Fibroblast of peridontal ligament (primary cell): ENCODE measurements at regions not wholly inside any gene's neighbourhood (a gene's known extent, or its start where the extent isn't known, plus 50 kb on each side); places are given as distances from the start of the nearest gene placed in this dataset.
"Not testable (repeated sequence)": the region's sequence is repeated elsewhere in the genome, so short reads cannot be mapped to it uniquely, and the experiment has no call there.

Source experiments
- DNase-seq: peaks from one replicate; pipeline ENCODE4 v3.0.0-alpha.2; 2010; ENCODE audit errors: extremely low read depth

- DNase-seq = peak; percentile 77
Measured at GRCh38 chrX:45689971-45690370, 489.3 kb upstream of the DIPK2B start.

- DNase-seq = no peak
Measured at GRCh38 chrX:45683914-45684313, 483.2 kb upstream of the DIPK2B start.

DNA sequence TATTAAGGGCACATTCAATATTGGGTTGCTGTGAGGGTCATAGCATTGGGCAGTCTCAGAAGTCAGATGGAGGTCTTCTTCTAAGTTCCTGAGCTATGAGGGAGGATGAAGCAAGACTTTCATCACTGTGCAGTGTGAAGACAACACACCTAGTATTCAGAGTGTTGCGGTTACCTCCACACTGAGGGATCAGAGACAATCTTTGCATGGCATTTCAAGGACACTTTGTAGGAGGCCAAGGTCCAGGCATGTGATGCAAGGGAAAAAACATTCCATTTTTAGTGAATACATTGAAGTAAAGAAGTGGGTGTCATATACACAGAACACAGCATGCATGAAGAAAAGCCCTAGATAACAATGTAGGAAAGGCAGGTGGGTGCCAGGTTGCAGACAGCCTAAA lies 481.2 kb upstream of the DIPK2B start:
- no peak for DNase-seq

DNA sequence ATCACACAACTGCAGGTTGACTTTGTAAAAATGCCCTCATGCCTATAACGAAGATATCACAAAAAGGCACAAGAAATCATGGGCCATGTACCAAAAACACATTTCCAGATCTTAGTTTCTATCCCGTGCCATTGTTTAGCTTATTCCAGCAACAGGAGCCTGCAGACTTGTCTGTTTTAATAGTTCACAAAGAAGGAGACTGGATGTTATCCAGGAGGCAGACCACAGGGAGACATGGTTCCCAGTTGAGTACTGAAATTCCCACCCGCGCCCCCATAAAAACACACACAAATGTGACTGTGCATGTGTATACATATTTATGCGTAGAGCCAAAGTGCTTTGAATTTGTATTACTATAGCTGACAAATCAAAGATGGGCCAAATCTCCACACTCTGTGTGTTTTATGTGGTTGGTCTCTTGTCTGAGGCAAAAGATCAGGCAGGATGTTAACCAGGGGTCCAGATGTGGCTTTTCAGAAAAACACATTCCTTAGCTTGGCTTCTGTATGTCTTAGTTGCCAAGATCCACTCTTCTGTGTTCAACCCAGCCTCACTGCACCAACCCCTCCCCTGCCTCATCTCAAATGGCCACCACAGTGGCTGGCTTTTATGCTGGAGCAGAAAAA lies 469.2 kb upstream of the DIPK2B start:
- peak; percentile 29 for DNase-seq

- DNase-seq = peak; percentile 85
Measured at GRCh38 chrX:45668686-45669443, 468.2 kb upstream of the DIPK2B start.

GRCh38 chrX:45667666-45668065 lies 467.0 kb upstream of the DIPK2B start:
- no peak for DNase-seq

- no peak for DNase-seq
Measured at GRCh38 chrX:45664727-45665290, 464.1 kb upstream of the DIPK2B start.

DNA sequence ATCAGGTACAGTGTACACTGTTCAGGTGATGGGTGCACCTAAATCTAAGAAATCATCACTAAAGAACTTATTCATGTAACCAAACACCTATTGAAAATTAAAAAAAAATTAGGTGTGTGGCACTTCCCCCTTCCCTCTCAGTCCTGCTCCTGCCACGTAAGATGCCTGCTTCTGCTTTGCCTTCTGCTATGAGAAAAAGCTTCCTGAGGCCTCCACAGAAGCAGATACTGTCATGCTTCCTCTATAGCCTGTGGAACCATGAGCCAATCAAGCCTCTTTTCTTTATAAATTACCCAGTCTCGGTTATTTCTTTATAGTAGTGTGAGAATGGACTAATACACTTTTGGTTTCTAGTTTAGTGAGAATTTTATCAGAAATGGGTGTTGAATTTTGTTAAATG lies 459.8 kb upstream of the DIPK2B start:
- DNase-seq = no peak

DNA sequence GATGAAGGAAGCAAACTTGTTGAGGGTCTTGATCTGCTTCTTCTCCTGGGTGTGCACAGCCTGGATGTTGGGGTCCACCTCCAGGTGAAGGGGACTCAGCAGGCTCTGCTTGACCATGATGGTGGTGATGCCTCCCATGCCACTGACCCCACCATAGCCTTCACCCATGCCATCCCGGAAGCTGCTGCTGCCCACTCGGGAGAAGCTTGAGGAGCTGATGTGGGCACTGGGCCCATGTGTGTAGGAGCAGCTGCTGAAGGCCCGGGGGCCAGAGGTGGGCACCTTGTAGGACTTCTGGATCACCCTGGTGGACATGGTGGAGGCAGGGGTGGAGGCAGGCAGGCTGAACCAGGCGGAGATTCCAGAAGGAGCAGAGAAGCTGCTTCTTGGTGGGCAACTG lies 432.7 kb upstream of the DIPK2B start:
- no peak for DNase-seq

- no peak for DNase-seq
Measured at GRCh38 chrX:45632506-45632905, 431.8 kb upstream of the DIPK2B start.

DNA sequence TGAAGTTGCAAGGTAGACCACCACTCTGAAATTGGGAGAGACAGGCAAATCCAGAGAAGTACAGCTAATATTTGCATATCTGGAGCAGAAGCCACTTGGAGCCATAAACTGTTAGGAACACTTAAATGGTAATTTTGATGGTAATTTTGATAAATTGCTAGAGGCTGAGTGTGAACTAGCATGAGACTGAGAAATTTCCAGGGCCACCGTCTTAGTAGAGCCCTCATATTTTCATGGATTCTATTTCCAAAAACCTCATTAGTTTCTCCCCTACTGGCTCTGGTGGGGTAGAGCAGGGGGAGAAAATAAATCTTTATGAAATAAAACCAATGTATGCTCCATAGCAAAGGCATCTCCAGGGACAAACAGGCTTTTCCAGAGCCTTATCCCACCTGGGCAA lies 429.4 kb upstream of the DIPK2B start:
- no peak for DNase-seq

GRCh38 chrX:45628041-45628440 lies 427.4 kb upstream of the DIPK2B start:
- peak; percentile 43 for DNase-seq

DNA sequence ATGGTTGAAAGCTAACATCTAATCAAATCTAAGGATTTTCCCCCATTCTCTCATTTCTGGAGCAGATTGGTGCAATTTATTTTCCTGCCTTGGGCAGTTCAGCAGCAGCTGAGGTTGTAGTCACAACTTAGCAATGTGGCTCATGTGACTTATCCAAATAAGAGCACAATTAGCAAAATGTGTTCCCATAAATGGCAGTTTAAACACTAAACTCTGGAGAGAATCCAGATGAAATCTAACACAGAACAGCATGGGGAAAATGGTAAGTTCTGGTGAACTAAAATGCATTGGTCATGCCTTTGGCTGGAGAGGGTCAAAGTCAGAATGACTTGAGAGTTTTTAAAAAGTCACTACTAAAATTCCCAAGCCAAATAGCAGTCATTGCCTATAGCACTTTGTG lies 422.6 kb upstream of the DIPK2B start:
- peak; percentile 98 for DNase-seq

GRCh38 chrX:45622538-45622937 lies 421.9 kb upstream of the DIPK2B start:
- DNase-seq = peak; percentile 78

DNA sequence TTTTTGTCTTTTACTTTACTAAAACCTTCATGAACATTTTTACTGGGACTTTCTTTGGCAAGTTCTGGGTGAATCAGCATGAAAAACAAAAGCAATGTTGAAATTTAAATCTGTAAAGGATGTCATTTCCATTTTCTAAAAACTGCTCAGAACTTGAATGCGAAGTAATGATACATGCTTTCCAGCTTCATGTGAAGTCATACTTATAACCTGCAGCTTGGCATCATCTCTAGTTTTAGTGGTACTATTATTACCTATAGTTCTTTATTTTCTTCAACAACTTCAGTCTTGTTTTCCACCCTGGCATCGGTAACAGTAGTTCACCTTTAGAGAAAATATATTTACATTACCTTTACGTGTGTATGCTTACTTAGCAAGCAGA lies 421.4 kb upstream of the DIPK2B start:
- DNase-seq = no peak

DNA sequence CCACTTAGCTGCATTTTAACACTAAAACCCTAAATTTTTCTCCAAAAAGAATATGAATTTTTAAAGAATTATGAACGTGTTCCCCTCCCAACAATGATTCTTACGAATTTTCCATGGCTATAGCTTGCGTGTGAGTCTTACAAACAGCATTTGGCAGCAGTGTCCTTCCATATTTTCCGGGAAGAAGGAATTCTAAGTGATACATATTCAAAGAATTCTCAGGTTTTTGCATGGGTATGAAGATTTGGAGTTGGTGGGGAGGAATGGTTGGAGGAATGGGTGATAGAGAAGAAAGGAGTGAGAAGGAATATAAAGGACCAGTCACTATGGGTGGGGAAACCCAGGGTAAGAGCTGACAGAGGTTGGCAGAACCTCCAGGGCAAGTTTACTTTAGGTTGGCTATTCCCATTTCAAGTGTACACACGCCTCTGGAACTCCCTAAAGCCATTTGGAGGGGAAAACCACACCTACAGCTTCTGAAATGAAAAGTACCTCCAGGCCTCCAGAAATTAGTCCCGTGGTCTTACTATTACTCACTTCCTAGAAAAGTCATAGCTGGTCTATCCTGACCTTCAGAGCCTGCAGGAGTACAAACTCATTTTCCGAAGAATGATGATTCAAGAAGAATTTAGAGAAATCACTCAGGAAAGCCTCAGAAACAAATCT lies 420.8 kb upstream of the DIPK2B start:
- peak; percentile 79 for DNase-seq

GRCh38 chrX:45619290-45619689 lies 418.6 kb upstream of the DIPK2B start:
- DNase-seq = peak; percentile 42

GRCh38 chrX:45615591-45615990 lies 414.9 kb upstream of the DIPK2B start:
- DNase-seq = not testable (repeated sequence)

DNA sequence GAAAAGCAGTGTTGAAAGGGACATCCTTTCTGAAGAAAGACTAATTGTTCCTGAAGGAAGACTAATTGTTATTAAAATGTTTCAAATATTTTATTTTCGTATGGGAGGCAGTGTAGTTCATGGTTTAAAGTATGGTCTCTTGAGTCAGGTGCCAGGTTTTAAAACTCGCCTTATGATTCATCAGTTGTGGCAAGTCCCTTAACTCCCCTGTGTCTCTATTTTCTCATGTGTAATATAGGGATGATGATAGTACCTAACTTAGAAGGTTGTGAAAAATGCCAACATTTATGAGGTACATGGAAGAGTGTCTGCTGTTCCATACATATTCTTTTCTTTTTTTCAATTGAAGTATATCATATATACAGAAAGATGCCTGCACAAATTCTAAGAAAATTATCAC lies 414.2 kb upstream of the DIPK2B start:
- no peak for DNase-seq

DNA sequence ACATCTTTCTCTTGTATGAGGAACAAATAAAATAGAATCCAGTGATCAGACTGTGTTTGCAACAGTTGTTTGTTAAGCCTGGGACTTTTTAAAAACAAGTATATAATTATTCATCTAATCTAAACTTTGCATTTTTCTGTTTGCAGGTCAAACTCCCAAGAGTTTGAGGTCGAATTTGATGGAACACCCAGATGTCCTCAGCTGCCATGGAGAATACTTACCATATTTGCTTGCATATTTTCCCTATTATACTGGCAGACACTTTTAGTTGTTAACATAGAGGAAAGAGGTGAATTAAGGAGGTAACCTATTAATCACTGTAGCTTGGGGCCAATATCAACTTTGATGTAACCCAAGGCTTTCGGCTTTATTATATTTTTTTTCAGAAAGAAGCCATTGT lies 401.5 kb upstream of the DIPK2B start:
- peak; percentile 25 for DNase-seq

DNA sequence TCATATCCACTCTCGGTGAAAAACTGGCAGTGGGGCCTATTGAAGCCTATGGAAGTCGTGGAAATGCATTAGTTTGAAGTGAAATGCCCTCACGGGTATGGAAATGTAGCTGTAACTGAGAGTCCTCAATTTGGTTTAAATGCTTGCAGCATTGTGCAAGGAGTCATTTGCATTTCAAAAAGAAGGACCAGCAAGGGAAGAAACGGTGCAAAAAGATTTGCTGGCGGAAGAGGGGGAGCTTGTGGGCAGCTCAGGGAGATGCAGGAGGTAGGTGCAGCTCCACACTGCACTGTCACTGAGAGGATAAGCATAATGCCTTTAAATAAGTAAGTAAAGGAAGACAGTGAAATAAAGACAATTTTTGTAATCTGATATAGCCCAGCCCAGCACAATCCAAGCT lies 400.4 kb upstream of the DIPK2B start:
- no peak for DNase-seq

DNA sequence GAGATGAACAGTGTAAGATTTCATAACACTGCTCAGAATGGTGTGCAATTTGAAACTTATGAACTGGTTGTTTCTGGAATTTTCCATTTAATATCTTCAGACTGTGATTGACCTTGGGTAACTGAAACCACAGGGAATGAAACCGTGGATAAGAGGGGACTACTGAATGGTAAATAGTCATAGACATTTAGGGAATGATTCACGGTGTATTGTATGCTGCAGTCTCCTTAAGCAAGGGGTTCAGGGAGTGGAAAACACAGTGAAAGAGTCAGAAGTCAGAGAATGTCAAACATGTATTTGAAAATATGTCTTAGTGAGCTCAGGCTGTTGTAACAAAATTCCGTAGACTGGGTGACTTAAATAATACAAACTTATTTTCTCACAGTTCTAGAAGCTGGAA lies 398.2 kb upstream of the DIPK2B start:
- DNase-seq = peak; percentile 74
